ENCODE measurements at regions not wholly inside any gene's neighbourhood (a gene's known extent, or its start where the extent isn't known, plus 50 kb on each side); places are given as distances from the start of the nearest gene placed in this dataset.
"Not testable (repeated sequence)": the region's sequence is repeated elsewhere in the genome, so short reads cannot be mapped to it uniquely, and the experiment has no call there.

- DNase-seq (ENCODE audit: low read depth), result not testable (repeated sequence)
Measured at GRCh38 chr1:220412382-220412781, 115.6 kb upstream of the MARK1 start.

- DNase-seq (ENCODE audit: low read depth), result peak; percentile 4
Measured at GRCh38 chr1:220410611-220411010, 117.3 kb upstream of the MARK1 start.

DNA sequence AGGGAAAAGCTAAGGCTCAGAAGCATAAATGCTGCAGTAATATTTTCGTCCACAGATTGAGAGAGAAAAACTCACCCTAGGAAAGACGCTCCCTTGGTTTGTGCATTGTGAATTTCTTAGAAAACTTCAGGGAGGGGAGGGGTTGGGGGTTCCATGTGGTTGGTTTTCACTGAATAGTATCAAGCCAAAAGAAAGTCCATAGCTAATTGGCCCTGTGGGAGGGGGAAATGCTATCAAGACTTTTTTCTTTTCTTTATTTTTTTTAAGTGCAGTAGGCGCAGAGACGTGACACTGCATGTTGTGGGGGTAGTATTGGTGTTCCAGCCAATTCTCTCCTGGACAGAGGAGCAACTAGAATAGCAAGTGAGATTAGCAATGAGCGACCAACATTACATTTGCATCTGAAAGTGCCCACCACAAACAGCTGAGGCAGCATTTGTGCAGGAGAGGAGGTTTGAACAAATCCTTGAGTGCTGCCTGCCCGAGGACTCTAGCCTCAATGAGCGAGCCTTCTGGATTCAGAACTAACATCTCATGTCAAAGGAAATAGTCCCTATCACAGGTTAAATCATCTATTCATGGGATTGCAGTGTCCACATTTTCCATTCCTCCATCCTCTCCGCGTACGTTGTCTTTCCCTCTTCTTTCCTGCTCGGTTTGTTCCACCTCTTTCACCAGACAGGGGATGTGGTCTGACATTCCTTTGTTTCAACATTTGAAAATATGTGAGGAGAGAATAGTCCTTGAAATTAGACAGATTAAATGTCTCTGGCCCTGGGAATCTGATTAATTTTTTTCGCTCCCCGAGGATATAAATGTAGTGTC is 118.0 kb upstream of the MARK1 start:
- DNase-seq (ENCODE audit: low read depth), result no peak

GRCh38 chr1:220407191-220407590 is 120.7 kb upstream of the MARK1 start:
- DNase-seq (ENCODE audit: low read depth), result no peak

- DNase-seq (ENCODE audit: low read depth), result no peak
Measured at GRCh38 chr1:220398238-220398637, 126.0 kb upstream of the RAB3GAP2 start.

GRCh38 chr1:220391491-220391890 is 119.2 kb upstream of the RAB3GAP2 start:
- no peak for DNase-seq (ENCODE audit: low read depth)

DNA sequence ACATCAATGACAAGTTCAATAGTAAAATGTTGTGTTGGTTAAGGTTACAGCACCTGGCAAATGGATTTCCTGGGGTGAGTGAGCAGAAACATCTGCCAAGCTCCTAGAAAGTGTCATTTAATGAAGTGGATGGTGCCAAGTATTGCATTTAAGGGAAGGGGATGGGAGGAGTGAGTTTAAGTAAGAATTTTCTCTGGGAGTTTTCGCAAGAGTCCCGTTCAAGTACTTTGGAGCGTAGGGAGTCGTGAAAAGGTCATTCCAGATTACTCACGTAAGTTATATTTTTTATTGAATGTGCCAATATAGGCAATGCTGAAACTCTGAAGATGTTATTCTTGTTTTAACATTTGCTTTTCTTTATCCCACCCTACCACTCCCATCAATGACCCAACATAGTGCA is 117.4 kb upstream of the RAB3GAP2 start:
- no peak for DNase-seq (ENCODE audit: low read depth)

DNA sequence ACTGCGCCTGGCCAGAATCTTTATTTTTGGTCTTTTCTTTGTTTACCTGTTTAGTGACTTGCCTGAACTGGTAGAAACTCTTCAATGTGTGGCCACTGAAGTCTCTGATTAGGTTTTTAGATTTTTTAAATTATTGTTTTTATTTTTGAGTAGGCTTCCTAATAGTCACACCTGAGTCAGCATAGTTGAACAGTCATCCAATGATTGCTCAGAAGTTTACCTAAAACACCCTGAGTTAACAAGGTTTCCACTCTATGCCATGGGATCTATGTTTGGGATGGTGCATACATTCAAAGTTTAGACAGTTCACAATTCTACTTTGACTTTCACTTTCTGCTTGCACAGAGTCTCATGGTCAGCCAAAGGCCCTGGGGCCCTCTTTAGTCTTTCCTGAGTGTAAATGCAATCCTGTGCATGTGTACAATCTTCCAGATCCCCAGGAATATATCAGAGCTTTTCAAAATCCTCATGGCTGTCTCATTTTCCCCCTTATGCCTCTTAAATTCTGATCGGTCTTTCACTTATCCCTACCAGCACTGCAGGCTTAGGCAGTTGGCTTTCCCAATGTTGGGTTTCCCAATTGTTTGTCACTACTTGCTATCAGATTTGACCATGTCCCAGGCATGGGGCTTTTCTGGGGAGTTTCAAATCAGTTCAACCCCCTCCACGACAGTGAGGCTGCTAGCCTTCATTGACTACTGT is 114.4 kb upstream of the RAB3GAP2 start:
- DNase-seq (ENCODE audit: low read depth), result no peak

- no peak for DNase-seq (ENCODE audit: low read depth)
Measured at GRCh38 chr1:220385158-220385557, 112.9 kb upstream of the RAB3GAP2 start.

GRCh38 chr1:220382994-220383393 is 110.7 kb upstream of the RAB3GAP2 start:
- no peak for DNase-seq (ENCODE audit: low read depth)

DNA sequence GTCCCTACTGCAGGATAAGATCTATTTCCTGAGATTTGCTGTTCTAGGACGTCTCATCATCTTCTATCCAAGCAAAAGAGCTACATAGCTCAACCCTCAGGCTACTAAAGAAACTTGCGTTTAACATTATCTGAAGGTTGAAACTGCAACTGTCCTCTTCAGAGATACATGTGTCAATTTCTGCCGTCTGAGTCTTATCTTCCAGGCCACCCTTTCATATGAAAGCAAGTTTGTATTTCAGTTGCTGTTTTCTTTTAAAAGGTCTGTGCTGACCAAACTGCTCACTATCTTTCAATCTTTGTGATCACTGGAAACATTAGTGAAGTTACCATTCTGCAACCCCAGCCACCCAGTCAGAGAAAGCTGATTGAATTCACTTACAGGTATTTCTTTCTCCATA is 108.6 kb upstream of the RAB3GAP2 start:
- DNase-seq (ENCODE audit: low read depth), result no peak

DNA sequence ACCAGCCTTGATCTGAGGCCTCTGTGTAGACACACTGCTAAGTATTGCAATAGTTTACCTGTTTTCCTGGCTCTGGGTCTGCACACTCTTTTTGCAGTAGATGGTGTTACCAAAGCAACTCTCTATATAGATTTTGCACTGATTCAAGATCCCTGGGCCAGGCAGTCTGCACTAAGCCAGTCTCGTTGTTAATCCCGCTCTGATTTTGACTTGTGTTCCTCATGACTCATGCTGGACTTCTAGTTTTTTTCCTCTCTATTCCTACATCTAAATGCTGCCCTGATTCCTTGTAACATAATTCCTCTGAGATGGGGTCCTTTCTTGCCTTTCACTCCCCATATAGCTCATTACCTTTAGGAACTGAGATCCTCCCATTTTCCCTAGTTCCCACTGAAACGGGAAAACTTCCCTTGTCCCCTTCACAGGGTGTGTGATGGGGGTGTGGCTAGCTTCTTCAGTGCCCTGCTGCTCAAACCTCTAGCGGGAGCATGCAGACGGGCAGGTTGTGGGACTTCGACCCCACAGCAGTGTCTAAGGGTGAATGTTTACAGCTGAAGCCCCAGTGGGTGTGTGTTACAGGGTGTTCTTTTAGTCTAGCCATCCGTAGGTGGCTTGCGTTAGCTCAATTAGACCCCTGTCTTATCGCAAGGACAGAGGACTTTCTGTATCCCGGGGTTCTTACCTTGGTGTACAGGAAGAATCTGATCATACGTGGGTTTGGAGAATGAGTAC is 106.5 kb upstream of the RAB3GAP2 start:
- no peak for DNase-seq (ENCODE audit: low read depth)

DNA sequence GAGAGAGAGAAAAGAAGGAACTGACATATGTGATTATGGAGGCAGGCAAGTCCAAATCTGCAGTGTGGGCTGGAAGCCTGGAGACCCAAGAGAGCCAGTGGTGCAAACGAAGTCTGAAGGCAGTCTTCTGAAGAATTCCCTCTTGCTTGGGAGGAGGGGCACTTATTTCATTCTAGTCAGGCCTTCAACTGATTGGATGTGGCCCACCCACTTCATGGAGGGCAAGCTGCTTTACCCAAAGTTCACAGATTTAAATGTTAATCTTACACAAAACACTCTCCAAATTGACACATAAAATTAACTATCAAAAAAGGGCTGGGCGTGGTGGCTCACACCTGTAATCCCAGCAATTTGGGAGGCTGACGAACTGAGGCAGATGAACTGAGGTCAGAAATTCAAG is 103.5 kb upstream of the RAB3GAP2 start:
- DNase-seq (ENCODE audit: low read depth), result no peak

- DNase-seq (ENCODE audit: low read depth), result no peak
Measured at GRCh38 chr1:220374449-220374848, 102.2 kb upstream of the RAB3GAP2 start.

GRCh38 chr1:220372451-220372850 is 100.2 kb upstream of the RAB3GAP2 start:
- no peak for DNase-seq (ENCODE audit: low read depth)

DNA sequence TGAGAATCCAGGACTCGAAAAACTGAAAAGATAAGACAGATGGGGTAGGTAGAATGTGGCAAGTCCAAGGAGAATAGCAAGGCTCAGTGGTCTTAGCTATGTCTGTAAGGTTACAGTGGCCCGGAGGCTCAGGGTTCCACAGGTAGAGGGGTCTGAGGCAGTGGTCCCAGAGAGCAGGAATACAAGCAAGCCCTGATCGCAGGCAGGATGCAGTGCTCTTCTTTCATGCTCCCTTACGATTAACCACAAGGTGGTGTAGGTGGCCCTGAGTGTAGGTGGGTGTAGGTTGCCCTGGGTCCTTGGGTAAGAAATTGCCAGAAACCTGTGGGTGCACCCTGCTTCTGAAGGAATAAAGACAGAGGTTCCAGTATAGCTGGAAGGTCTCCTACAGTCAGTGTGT is 99.1 kb upstream of the RAB3GAP2 start:
- no peak for DNase-seq (ENCODE audit: low read depth)

DNA sequence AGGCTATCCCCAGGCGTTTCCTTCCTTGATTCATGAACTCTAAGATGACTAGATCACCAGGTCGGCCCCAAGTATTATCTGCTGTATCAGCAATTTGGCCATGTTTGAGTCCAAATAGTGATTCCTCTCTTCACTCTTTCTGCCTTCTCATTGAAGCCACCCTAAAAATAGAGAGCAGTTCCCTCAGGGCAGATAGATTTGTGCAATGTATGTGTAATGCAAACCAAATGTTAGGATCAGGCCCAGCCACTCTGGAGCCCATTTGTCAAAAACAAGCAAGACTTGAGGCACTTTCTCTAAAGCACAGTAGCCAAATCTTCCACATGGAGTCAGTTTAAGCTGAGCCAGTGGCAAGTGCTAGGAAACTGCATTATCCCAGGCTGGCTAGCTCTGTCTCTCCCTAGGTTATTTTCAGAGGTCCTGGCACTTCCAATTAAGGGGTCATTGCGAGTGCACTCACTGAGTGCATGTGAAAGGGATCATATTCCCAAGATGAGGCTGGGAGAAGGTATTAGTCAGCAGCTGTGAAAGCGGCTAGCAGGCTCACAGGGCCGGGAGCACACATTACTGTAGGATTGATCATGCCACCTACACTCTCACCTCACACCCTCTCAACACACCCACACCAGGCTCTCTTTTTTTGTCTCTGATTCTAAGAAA is 97.9 kb upstream of the RAB3GAP2 start:
- DNase-seq (ENCODE audit: low read depth), result peak; percentile 83

GRCh38 chr1:220369511-220369910 is 97.3 kb upstream of the RAB3GAP2 start:
- no peak for DNase-seq (ENCODE audit: low read depth)

- no peak for DNase-seq (ENCODE audit: low read depth)
Measured at GRCh38 chr1:220368352-220369265, 96.4 kb upstream of the RAB3GAP2 start.

GRCh38 chr1:220367833-220368232 is 95.6 kb upstream of the RAB3GAP2 start:
- DNase-seq (ENCODE audit: low read depth), result no peak

DNA sequence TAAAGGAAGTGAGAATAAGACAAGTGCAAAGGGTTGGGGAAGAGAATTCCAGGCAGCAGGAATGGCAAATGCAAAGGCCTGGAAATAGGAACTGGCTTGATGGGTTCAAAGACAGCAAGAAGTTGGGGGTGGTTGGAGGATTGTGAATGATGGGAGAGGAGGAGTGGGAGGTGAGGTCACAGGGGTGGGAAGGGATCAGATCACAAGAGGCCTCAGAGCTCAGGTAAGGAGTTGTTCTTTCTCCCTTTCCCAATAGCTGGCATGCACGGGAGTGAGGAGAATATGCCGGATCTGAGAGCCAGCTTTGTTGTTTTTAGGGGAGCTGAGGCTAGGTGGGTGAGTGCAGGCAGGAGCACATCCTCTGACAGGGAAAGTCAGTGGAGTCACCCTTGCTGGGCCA is 94.0 kb upstream of the RAB3GAP2 start:
- DNase-seq (ENCODE audit: low read depth), result no peak
